Ovary (tissue), 7 donors: ENCODE measurements at regions not wholly inside any gene's neighbourhood (a gene's known extent, or its start where the extent isn't known, plus 50 kb on each side); places are given as distances from the start of the nearest gene placed in this dataset.

Experiments
- DNase-seq, 5 donors: peaks; one replicate each; pipeline ENCODE4 v3.0.0-alpha.2; 2019 to 2020
- H3K27ac ChIP-seq, 2 donors: fragments of 200-600 bp; one replicate each; pipeline versions ENCODE4 v1.5.1 to v1.8.0; 2019 to 2022
- H3K27me3 ChIP-seq: fragments of 200-600 bp; one replicate; pipeline ENCODE4 v1.8.0; 2022
- H3K36me3 ChIP-seq: fragments of 200-600 bp; sonication (generic); one replicate; pipeline ENCODE4 v1.5.1; 2019
- H3K4me1 ChIP-seq: one replicate; pipeline ENCODE4 v1.8.1; 2013; ENCODE audit warnings: mild to moderate bottlenecking, moderate library complexity; ENCODE audit not compliant: insufficient read depth
- H3K4me3 ChIP-seq: fragments of 200-600 bp; sonication (generic); one replicate; pipeline ENCODE4 v1.5.1; 2017
- H3K9me3 ChIP-seq, 2 donors: fragments of 200-600 bp in 1 of 2; sonication (generic) in 1 of 2; one replicate each; pipeline versions ENCODE4 v1.5.1 to v1.8.1; 2013 to 2019; ENCODE audit warnings: mild to moderate bottlenecking in 1 of 2, moderate library complexity in 1 of 2
- CTCF ChIP-seq, 3 donors: fragments of 450-650 bp in 2 of 3; fragments of 200-600 bp in 1 of 3; IDR thresholded peaks; one replicate each; pipeline versions ENCODE4 v1.5.1 to v1.8.0; 2016 to 2022; ENCODE audit warnings: antibody characterized with exemption in 3 of 3, mild to moderate bottlenecking in 1 of 3
- EP300 ChIP-seq: sonication (generic); formaldehyde crosslinking; IDR thresholded peaks from one replicate; pipeline ENCODE4 v1.6.1; 2017; ENCODE audit warnings: antibody characterized with exemption
- POLR2A ChIP-seq: fragments of 450-650 bp; IDR thresholded peaks from one replicate; pipeline ENCODE4 v1.6.1; 2017; ENCODE audit warnings: antibody characterized with exemption, mild to moderate bottlenecking, moderate library complexity
- WGBS, 3 donors: extraction: QIAGEN DNeasy Blood & Tissue Kit in 1 of 3; methylation state at CpG; one replicate each; pipeline versions ENCODE4 v1.1.5 to v1.1.7; 2013 to 2017; 5-methylcytosine and 5-hydroxymethylcytosine counted together
- intact Hi-C, 4 donors: fragments of 100-400 bp; cut with DNase I; formaldehyde crosslinking; loops; one replicate each; pipeline versions ENCODE4 v1.11.0 to v1.15.1; 2022 to 2023
- donor health status: DM: no; HTN: no; CAD: no; lungs with moderate emphysema.
- donor health status: DM: no; HTN: no; CAD: no.
- donor health status: Bipolar disorder and iron deficiency.
- donor health status: DM: no; HTN: no; CAD: no.
- donor health status: DM: yes; HTN: yes; CAD: no.

GRCh38 chr15:59924096-59924495 is 80.0 kb upstream of the FOXB1 start:
- no peak for TF ChIP-seq EP300
- TF ChIP-seq CTCF (IDR thresholded peaks at IDR 0.05) = no peak
- no peak for TF ChIP-seq POLR2A
- intact Hi-C loops = no loop called here
- 30 to 40% (median 37%) methylated on average over 6 of the region's 6 CpGs for WGBS, 3 donors
- no peak for DNase-seq
- Histone ChIP-seq H3K9me3 (no peaks in the 10 kb centered on the region), H3K4me1 (no peaks in the 10 kb centered on the region), H3K27me3 (no peaks in the 10 kb centered on the region), H3K27ac (no peak overlapping the region), H3K4me3 (no peak overlapping the region), H3K36me3 (no peaks in the 10 kb centered on the region)

GRCh38 chr15:59923508-59923907 is 80.6 kb upstream of the FOXB1 start:
- intact Hi-C loops = no loop called here

GRCh38 chr15:59918994-59919951 is 84.8 kb upstream of the FOXB1 start:
- WGBS, 3 donors = 67 to 75% (median 68%) methylated on average over 11 of the region's 11 CpGs
- no peaks in the 10 kb centered on the region for H3K4me1 ChIP-seq
- no peak overlapping the region for H3K4me3 ChIP-seq
- H3K27ac ChIP-seq = no peak overlapping the region
- H3K27me3 ChIP-seq = no peaks in the 10 kb centered on the region
- H3K36me3 ChIP-seq = no peaks in the 10 kb centered on the region
- no peaks in the 10 kb centered on the region for H3K9me3 ChIP-seq
- intact Hi-C loops = no loop called here
- no peak for DNase-seq
- no peak for TF ChIP-seq CTCF (IDR thresholded peaks at IDR 0.05)
- TF ChIP-seq POLR2A = no peak
- no peak for TF ChIP-seq EP300

More at GRCh38 chr15:59923508-59923907, 80.6 kb upstream of the FOXB1 start:
- H3K4me1 ChIP-seq = no peaks in the 10 kb centered on the region
- no peaks in the 10 kb centered on the region for H3K36me3 ChIP-seq
- H3K9me3 ChIP-seq = no peaks in the 10 kb centered on the region
- no peak for DNase-seq
- no peak overlapping the region for H3K27ac ChIP-seq
- 81 to 88% (median 88%) methylated on average over 4 of the region's 4 CpGs for WGBS, 3 donors
- no peaks in the 10 kb centered on the region for H3K27me3 ChIP-seq
- TF ChIP-seq CTCF (IDR thresholded peaks at IDR 0.05) (no peak), POLR2A (no peak), EP300 (no peak)
- no peak overlapping the region for H3K4me3 ChIP-seq

GRCh38 chr15:59917504-59918157 is 86.5 kb upstream of the FOXB1 start:
- TF ChIP-seq CTCF (IDR thresholded peaks at IDR 0.05) = no peak
- no peak for TF ChIP-seq EP300
- no peak for TF ChIP-seq POLR2A
- Histone ChIP-seq H3K4me3 (no peak overlapping the region), H3K4me1 (no peaks in the 10 kb centered on the region), H3K36me3 (no peaks in the 10 kb centered on the region), H3K27me3 (no peaks in the 10 kb centered on the region), H3K9me3 (no peaks in the 10 kb centered on the region), H3K27ac (no peak overlapping the region)
- intact Hi-C loops = no loop called here
- peak in 1 of 5 donors; percentile 15 for DNase-seq
- 36 to 39% (median 37%) methylated on average over 10 of the region's 10 CpGs for WGBS, 3 donors
